ENCODE measurements at regions not wholly inside any gene's neighbourhood (a gene's known extent, or its start where the extent isn't known, plus 50 kb on each side); places are given as distances from the start of the nearest gene placed in this dataset.

- Histone ChIP-seq H3K9ac (ENCODE audit: low read length) (no peak overlapping the region), H3K27me3 (ENCODE audit: control insufficient read depth, insufficient read depth, low read length) (no peaks in the 10 kb centered on the region), H3K9me3 (ENCODE audit: control insufficient read depth, low read depth, low read length) (no peaks in the 10 kb centered on the region), H3K27ac (ENCODE audit: low read length) (no peak overlapping the region), H3K36me3 (ENCODE audit: control insufficient read depth, low read depth, low read length) (no peaks in the 10 kb centered on the region), H3K4me1 (ENCODE audit: control insufficient read depth, low read depth, low read length) (peaks cover 9% of the 10 kb centered on the region), H3K4me3 (ENCODE audit: low read length) (no peak overlapping the region)
Observed at GRCh38 chr1:79667848-79668696, 661.5 kb upstream of the ADGRL4 start.

- Histone ChIP-seq H3K4me1 (ENCODE audit: control insufficient read depth, low read depth, low read length) (peaks cover 9% of the 10 kb centered on the region), H3K27me3 (ENCODE audit: control insufficient read depth, insufficient read depth, low read length) (no peaks in the 10 kb centered on the region), H3K9ac (ENCODE audit: low read length) (no peak overlapping the region), H3K36me3 (ENCODE audit: control insufficient read depth, low read depth, low read length) (no peaks in the 10 kb centered on the region), H3K4me3 (ENCODE audit: low read length) (no peak overlapping the region), H3K27ac (ENCODE audit: low read length) (no peak overlapping the region), H3K9me3 (ENCODE audit: control insufficient read depth, low read depth, low read length) (no peaks in the 10 kb centered on the region)
Observed at GRCh38 chr1:79667166-79667565, 660.6 kb upstream of the ADGRL4 start.

GRCh38 chr1:79663916-79664315 is 657.4 kb upstream of the ADGRL4 start:
- H3K27me3 ChIP-seq (ENCODE audit: control insufficient read depth, insufficient read depth, low read length) = no peaks in the 10 kb centered on the region

GRCh38 chr1:79662596-79662995 is 656.1 kb upstream of the ADGRL4 start:
- Histone ChIP-seq H3K9me3 (ENCODE audit: control insufficient read depth, low read depth, low read length) (no peaks in the 10 kb centered on the region), H3K9ac (ENCODE audit: low read length) (no peak overlapping the region), H3K4me1 (ENCODE audit: control insufficient read depth, low read depth, low read length) (peaks cover 9% of the 10 kb centered on the region), H3K36me3 (ENCODE audit: control insufficient read depth, low read depth, low read length) (no peaks in the 10 kb centered on the region), H3K27me3 (ENCODE audit: control insufficient read depth, insufficient read depth, low read length) (no peaks in the 10 kb centered on the region), H3K27ac (ENCODE audit: low read length) (no peak overlapping the region), H3K4me3 (ENCODE audit: low read length) (no peak overlapping the region)

More at GRCh38 chr1:79663916-79664315, 657.4 kb upstream of the ADGRL4 start:
- H3K9me3 ChIP-seq (ENCODE audit: control insufficient read depth, low read depth, low read length) = no peaks in the 10 kb centered on the region
- no peak overlapping the region for H3K27ac ChIP-seq (ENCODE audit: low read length)
- H3K9ac ChIP-seq (ENCODE audit: low read length) = no peak overlapping the region
- peaks cover 9% of the 10 kb centered on the region for H3K4me1 ChIP-seq (ENCODE audit: control insufficient read depth, low read depth, low read length)
- H3K4me3 ChIP-seq (ENCODE audit: low read length) = no peak overlapping the region
- no peaks in the 10 kb centered on the region for H3K36me3 ChIP-seq (ENCODE audit: control insufficient read depth, low read depth, low read length)

GRCh38 chr1:79660129-79660528 is 653.6 kb upstream of the ADGRL4 start:
- Histone ChIP-seq H3K9me3 (ENCODE audit: control insufficient read depth, low read depth, low read length) (no peaks in the 10 kb centered on the region), H3K4me3 (ENCODE audit: low read length) (no peak overlapping the region), H3K36me3 (ENCODE audit: control insufficient read depth, low read depth, low read length) (no peaks in the 10 kb centered on the region), H3K27ac (ENCODE audit: low read length) (no peak overlapping the region), H3K9ac (ENCODE audit: low read length) (no peak overlapping the region), H3K4me1 (ENCODE audit: control insufficient read depth, low read depth, low read length) (peaks cover 9% of the 10 kb centered on the region), H3K27me3 (ENCODE audit: control insufficient read depth, insufficient read depth, low read length) (no peaks in the 10 kb centered on the region)

- H3K27ac ChIP-seq (ENCODE audit: low read length) = no peak overlapping the region
- H3K9ac ChIP-seq (ENCODE audit: low read length) = no peak overlapping the region
- no peaks in the 10 kb centered on the region for H3K4me1 ChIP-seq (ENCODE audit: control insufficient read depth, low read depth, low read length)
- no peaks in the 10 kb centered on the region for H3K36me3 ChIP-seq (ENCODE audit: control insufficient read depth, low read depth, low read length)
- H3K9me3 ChIP-seq (ENCODE audit: control insufficient read depth, low read depth, low read length) = no peaks in the 10 kb centered on the region
- no peak overlapping the region for H3K4me3 ChIP-seq (ENCODE audit: low read length)
- no peaks in the 10 kb centered on the region for H3K27me3 ChIP-seq (ENCODE audit: control insufficient read depth, insufficient read depth, low read length)
Observed at GRCh38 chr1:79657951-79658658, 651.6 kb upstream of the ADGRL4 start.

GRCh38 chr1:79655876-79656275 is 649.3 kb upstream of the ADGRL4 start:
- Histone ChIP-seq H3K27ac (ENCODE audit: low read length) (no peak overlapping the region), H3K36me3 (ENCODE audit: control insufficient read depth, low read depth, low read length) (no peaks in the 10 kb centered on the region), H3K27me3 (ENCODE audit: control insufficient read depth, insufficient read depth, low read length) (no peaks in the 10 kb centered on the region), H3K4me1 (ENCODE audit: control insufficient read depth, low read depth, low read length) (no peaks in the 10 kb centered on the region), H3K9me3 (ENCODE audit: control insufficient read depth, low read depth, low read length) (no peaks in the 10 kb centered on the region), H3K4me3 (ENCODE audit: low read length) (no peak overlapping the region), H3K9ac (ENCODE audit: low read length) (no peak overlapping the region)

GRCh38 chr1:79652426-79652825 is 645.9 kb upstream of the ADGRL4 start:
- Histone ChIP-seq H3K27ac (ENCODE audit: low read length) (no peak overlapping the region), H3K36me3 (ENCODE audit: control insufficient read depth, low read depth, low read length) (no peaks in the 10 kb centered on the region), H3K9ac (ENCODE audit: low read length) (no peak overlapping the region), H3K4me3 (ENCODE audit: low read length) (no peak overlapping the region), H3K27me3 (ENCODE audit: control insufficient read depth, insufficient read depth, low read length) (no peaks in the 10 kb centered on the region), H3K4me1 (ENCODE audit: control insufficient read depth, low read depth, low read length) (no peaks in the 10 kb centered on the region), H3K9me3 (ENCODE audit: control insufficient read depth, low read depth, low read length) (no peaks in the 10 kb centered on the region)

- no peak overlapping the region for H3K27ac ChIP-seq (ENCODE audit: low read length)
- H3K36me3 ChIP-seq (ENCODE audit: control insufficient read depth, low read depth, low read length) = no peaks in the 10 kb centered on the region
- peaks cover 7% of the 10 kb centered on the region for H3K4me1 ChIP-seq (ENCODE audit: control insufficient read depth, low read depth, low read length)
- H3K9ac ChIP-seq (ENCODE audit: low read length) = no peak overlapping the region
- no peaks in the 10 kb centered on the region for H3K27me3 ChIP-seq (ENCODE audit: control insufficient read depth, insufficient read depth, low read length)
- no peaks in the 10 kb centered on the region for H3K9me3 ChIP-seq (ENCODE audit: control insufficient read depth, low read depth, low read length)
- no peak overlapping the region for H3K4me3 ChIP-seq (ENCODE audit: low read length)
Observed at GRCh38 chr1:79648126-79648525, 641.6 kb upstream of the ADGRL4 start.

- no peaks in the 10 kb centered on the region for H3K27me3 ChIP-seq (ENCODE audit: control insufficient read depth, insufficient read depth, low read length)
Observed at GRCh38 chr1:79646880-79647279, 640.4 kb upstream of the ADGRL4 start.

GRCh38 chr1:79638382-79638781 is 631.9 kb upstream of the ADGRL4 start:
- no peaks in the 10 kb centered on the region for H3K36me3 ChIP-seq (ENCODE audit: control insufficient read depth, low read depth, low read length)
- no peaks in the 10 kb centered on the region for H3K27me3 ChIP-seq (ENCODE audit: control insufficient read depth, insufficient read depth, low read length)
- no peak overlapping the region for H3K4me3 ChIP-seq (ENCODE audit: low read length)
- H3K4me1 ChIP-seq (ENCODE audit: control insufficient read depth, low read depth, low read length) = no peaks in the 10 kb centered on the region
- no peak overlapping the region for H3K9ac ChIP-seq (ENCODE audit: low read length)
- H3K27ac ChIP-seq (ENCODE audit: low read length) = no peak overlapping the region
- no peaks in the 10 kb centered on the region for H3K9me3 ChIP-seq (ENCODE audit: control insufficient read depth, low read depth, low read length)

More at GRCh38 chr1:79646880-79647279, 640.4 kb upstream of the ADGRL4 start:
- Histone ChIP-seq H3K9ac (ENCODE audit: low read length) (no peak overlapping the region), H3K9me3 (ENCODE audit: control insufficient read depth, low read depth, low read length) (no peaks in the 10 kb centered on the region), H3K4me3 (ENCODE audit: low read length) (no peak overlapping the region), H3K27ac (ENCODE audit: low read length) (no peak overlapping the region), H3K4me1 (ENCODE audit: control insufficient read depth, low read depth, low read length) (peaks cover 7% of the 10 kb centered on the region), H3K36me3 (ENCODE audit: control insufficient read depth, low read depth, low read length) (no peaks in the 10 kb centered on the region)

All from iPS-18a (cell line).